ENCODE measurements at regions not wholly inside any gene's neighbourhood (a gene's known extent, or its start where the extent isn't known, plus 50 kb on each side); places are given as distances from the start of the nearest gene placed in this dataset.

DNA sequence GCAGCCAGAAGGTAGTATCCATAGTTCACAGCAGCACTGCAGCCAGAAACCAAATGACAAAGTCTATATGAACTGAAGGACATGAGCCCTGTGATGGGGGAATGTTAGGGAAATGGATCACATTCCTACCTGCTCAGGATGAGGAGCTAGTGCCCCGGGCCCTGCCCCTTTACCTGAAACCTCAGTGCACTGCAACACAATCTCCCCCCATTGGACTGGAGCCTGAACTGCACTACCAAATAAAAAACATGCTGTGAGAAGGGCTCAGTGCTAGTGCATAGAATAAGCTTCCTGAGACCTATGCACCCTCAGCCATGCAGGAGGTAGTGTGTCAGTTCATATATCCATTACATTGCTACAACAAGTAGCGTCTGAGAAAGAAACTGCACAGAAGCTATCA, 477.8 kb downstream of the HACE1 start:
- H3K79me2 ChIP-seq (replicated peaks; ENCODE audit: insufficient read depth, low read length), result no peaks in the 10 kb centered on the region
- no peaks in the 10 kb centered on the region for H4K20me1 ChIP-seq (ENCODE audit: insufficient read depth)
- H3F3A ChIP-seq (ENCODE audit: insufficient read depth, low read length, poor library complexity, severe bottlenecking), result no peaks in the 10 kb centered on the region
- H3K36me3 ChIP-seq (ENCODE audit: insufficient read depth, low read length), result no peaks in the 10 kb centered on the region
- H3K4me3 ChIP-seq (ENCODE audit: low read length), result no peak overlapping the region
- H3K27me3 ChIP-seq (ENCODE audit: insufficient read depth, low read depth, low read length), result no peaks in the 10 kb centered on the region
- H3K9me3 ChIP-seq (ENCODE audit: low read length), result no peaks in the 10 kb centered on the region
- H3K9me2 ChIP-seq (ENCODE audit: insufficient read depth, low read length), result no peaks in the 10 kb centered on the region
- TF ChIP-seq SMC3 (conservative IDR thresholded peaks at IDR 0.05; ENCODE audit: poor library complexity) (no peak), RAD21 (conservative IDR thresholded peaks at IDR 0.05) (no peak), TAF1 (IDR thresholded peaks at IDR 0.05; ENCODE audit: low read depth) (no peak), POLR2AphosphoS5 (IDR thresholded peaks at IDR 0.05) (no peak), EP300 (conservative IDR thresholded peaks at IDR 0.05; ENCODE audit: poor library complexity, severe bottlenecking) (no peak), MXI1 (conservative IDR thresholded peaks at IDR 0.05; ENCODE audit: poor library complexity, severe bottlenecking) (no peak), REST (IDR thresholded peaks at IDR 0.05; ENCODE audit: borderline replicate concordance) (no peak), EZH2 (IDR thresholded peaks at IDR 0.05; ENCODE audit: borderline replicate concordance, insufficient read depth, low read length, poor library complexity, severe bottlenecking) (no peak)
- TF ChIP-seq, protein P1, sequence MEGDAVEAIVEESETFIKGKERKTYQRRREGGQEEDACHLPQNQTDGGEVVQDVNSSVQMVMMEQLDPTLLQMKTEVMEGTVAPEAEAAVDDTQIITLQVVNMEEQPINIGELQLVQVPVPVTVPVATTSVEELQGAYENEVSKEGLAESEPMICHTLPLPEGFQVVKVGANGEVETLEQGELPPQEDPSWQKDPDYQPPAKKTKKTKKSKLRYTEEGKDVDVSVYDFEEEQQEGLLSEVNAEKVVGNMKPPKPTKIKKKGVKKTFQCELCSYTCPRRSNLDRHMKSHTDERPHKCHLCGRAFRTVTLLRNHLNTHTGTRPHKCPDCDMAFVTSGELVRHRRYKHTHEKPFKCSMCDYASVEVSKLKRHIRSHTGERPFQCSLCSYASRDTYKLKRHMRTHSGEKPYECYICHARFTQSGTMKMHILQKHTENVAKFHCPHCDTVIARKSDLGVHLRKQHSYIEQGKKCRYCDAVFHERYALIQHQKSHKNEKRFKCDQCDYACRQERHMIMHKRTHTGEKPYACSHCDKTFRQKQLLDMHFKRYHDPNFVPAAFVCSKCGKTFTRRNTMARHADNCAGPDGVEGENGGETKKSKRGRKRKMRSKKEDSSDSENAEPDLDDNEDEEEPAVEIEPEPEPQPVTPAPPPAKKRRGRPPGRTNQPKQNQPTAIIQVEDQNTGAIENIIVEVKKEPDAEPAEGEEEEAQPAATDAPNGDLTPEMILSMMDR (IDR thresholded peaks at IDR 0.05; ENCODE audit: poor library complexity, severe bottlenecking), result no peak
- no peak overlapping the region for H3K27ac ChIP-seq (ENCODE audit: low read length)
- H3K9ac ChIP-seq (ENCODE audit: low read length), result no peak overlapping the region
- no peak overlapping the region for H3K4me2 ChIP-seq (ENCODE audit: low read length)
- H2AFZ ChIP-seq (ENCODE audit: low read depth, low read length), result no peak overlapping the region

DNA sequence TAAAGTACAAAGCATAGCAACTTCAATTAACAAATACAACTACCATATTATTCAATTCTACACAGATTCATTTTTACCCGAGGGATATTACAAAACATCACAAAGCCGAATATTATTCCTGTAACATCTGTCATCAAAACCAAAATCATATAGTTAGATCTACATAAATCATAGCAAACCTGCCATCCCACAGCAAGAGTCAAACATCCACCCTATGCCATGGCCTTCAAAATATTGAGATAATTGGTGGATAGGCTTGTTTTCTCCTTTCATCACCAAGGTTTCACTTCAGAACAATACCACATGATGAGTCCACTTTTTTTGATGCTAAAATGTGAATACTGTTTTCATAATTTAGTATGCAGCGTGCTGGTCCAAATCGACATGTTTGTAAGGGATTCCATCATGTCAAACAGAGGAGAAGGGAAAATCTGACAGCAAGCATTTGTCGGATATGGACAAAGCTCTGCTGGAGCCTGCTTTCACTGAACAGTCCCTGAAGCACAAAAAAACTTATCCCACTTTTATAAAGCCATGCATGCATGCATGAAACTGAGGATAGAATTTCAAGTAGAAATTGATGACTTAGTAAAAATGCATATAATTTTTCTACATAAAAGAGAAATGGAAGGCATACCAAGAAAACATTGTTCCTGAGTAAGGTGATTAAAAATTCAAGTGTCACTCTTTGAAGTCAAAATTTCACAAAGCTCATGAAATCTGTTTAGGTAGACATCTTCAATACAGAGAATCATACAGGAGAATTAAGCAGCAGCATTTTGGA, 494.1 kb downstream of the HACE1 start:
- Histone ChIP-seq H2AFZ (ENCODE audit: low read depth, low read length) (no peak overlapping the region), H3K27ac (ENCODE audit: low read length) (no peak overlapping the region), H3K36me3 (ENCODE audit: insufficient read depth, low read length) (no peaks in the 10 kb centered on the region), H3K4me2 (ENCODE audit: low read length) (no peak overlapping the region), H3K27me3 (ENCODE audit: insufficient read depth, low read depth, low read length) (no peaks in the 10 kb centered on the region), H3F3A (ENCODE audit: insufficient read depth, low read length, poor library complexity, severe bottlenecking) (no peaks in the 10 kb centered on the region), H3K79me2 (replicated peaks; ENCODE audit: insufficient read depth, low read length) (no peaks in the 10 kb centered on the region), H4K20me1 (ENCODE audit: insufficient read depth) (no peaks in the 10 kb centered on the region), H3K4me3 (ENCODE audit: low read length) (no peak overlapping the region), H3K9me2 (ENCODE audit: insufficient read depth, low read length) (no peaks in the 10 kb centered on the region), H3K9me3 (ENCODE audit: low read length) (no peaks in the 10 kb centered on the region), H3K9ac (ENCODE audit: low read length) (no peak overlapping the region)
- TF ChIP-seq EZH2 (IDR thresholded peaks at IDR 0.05; ENCODE audit: borderline replicate concordance, insufficient read depth, low read length, poor library complexity, severe bottlenecking) (no peak), TAF1 (IDR thresholded peaks at IDR 0.05; ENCODE audit: low read depth) (no peak), REST (IDR thresholded peaks at IDR 0.05; ENCODE audit: borderline replicate concordance) (no peak)
